GM12874 (cell line): ENCODE measurements at regions not wholly inside any gene's neighbourhood (a gene's known extent, or its start where the extent isn't known, plus 50 kb on each side); places are given as distances from the start of the nearest gene placed in this dataset.

Source experiments
- TF ChIP-seq, protein P1 (sequence below): IDR thresholded peaks from 2 replicates; pipeline ENCODE4 v1.5.1; 2011; ENCODE audit warnings: low read depth, mild to moderate bottlenecking, control low read depth, low read length, moderate library complexity; ENCODE audit not compliant: insufficient read depth

DNA sequence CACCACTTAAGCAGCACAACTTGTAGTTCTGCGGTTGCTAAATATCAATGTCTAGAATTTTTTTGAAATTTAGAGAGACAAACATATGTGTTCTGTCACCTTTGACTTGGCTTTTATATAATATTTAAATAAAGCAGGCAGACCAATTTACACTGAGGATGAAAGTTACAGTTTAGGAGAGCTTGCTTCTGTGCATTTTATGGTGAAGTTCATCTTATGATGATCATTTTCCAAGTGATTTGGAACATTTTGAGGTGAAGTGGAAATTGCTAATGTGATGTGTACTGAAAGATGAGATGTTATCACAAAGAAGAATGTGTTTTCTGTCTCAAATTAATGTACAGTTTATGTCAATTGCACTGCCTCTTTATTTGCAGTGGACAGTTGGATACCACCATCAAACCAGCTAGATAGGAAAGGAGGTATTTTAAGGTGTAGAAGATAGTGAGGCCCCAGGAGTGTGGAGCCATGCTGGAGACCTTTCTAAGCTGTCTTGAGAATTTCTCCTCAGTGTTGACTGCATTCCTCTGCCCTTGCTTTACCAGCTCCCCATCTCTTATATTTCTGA lies 461.9 kb downstream of the UTRN start:
- TF ChIP-seq, protein P1, sequence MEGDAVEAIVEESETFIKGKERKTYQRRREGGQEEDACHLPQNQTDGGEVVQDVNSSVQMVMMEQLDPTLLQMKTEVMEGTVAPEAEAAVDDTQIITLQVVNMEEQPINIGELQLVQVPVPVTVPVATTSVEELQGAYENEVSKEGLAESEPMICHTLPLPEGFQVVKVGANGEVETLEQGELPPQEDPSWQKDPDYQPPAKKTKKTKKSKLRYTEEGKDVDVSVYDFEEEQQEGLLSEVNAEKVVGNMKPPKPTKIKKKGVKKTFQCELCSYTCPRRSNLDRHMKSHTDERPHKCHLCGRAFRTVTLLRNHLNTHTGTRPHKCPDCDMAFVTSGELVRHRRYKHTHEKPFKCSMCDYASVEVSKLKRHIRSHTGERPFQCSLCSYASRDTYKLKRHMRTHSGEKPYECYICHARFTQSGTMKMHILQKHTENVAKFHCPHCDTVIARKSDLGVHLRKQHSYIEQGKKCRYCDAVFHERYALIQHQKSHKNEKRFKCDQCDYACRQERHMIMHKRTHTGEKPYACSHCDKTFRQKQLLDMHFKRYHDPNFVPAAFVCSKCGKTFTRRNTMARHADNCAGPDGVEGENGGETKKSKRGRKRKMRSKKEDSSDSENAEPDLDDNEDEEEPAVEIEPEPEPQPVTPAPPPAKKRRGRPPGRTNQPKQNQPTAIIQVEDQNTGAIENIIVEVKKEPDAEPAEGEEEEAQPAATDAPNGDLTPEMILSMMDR, result no peak

DNA sequence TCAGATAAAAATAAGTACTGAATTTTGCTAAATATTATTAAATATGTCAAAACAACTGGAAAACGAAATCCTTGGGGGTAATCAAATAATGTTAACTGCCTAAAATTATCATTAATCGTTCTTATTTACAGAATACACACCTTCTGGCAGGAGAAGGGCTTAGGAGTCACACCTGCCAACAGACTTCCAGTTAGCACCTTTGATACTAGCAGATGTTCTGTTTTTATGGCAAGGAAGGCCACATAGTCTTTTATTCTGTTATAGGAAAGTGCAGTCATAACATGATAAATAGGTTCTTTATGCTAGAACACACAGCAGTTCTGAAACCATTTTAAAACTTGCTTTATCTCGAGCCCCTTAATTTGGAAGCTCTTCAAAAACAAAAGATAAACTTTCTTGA lies 464.1 kb downstream of the UTRN start:
- TF ChIP-seq, protein P1, result no peak

DNA sequence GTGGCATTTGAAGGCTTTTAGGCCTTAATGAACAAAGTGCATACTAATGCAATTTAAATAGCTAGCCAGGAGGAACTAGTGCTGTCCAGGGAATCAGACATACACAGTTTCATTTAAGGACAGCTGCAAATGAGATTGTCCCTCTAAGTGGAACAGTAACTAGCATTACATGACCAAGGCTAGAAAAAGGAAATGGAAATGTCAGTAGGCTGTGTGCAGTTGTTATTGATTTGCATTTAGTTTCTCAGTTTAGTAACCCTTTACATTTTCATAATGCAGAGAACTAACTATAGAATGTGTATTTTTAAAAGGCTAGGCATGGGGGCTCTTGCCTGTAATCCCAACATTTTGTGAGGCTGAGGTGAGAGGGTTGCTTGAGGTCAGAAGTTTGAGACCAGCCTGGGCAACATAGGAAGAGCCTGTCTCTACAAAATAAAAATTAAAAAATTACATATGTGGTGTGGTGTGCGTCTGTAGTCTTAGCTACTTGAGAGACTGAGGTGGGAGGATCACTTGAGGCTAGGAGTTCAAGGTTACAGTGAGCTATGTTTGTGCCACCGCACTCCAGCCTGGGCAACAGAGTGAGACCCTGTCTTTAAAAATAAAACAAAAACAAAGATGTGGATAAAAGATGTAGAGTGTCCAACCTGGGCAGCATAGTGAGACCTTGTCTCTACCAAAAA lies 468.0 kb downstream of the UTRN start:
- TF ChIP-seq, protein P1, result no peak

DNA sequence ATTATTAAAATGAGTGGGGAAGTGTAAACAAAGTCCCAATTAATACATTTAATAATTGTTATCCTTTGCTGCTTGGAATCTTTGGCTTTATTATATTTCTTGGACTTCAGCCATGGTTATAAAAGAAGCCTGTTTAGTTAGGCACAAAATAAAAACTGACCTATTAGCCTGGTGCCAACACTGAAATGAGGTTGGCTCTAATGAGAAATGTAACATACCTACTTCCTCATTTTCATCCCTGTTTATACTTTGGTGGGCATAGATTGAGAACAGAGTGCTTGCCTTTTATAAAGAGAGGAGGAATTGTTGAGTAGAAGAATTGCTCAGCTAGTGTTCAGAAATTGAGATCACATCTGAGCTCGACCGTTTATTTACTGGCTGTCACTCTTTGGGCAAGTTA lies 471.3 kb downstream of the UTRN start:
- TF ChIP-seq, protein P1, result no peak

DNA sequence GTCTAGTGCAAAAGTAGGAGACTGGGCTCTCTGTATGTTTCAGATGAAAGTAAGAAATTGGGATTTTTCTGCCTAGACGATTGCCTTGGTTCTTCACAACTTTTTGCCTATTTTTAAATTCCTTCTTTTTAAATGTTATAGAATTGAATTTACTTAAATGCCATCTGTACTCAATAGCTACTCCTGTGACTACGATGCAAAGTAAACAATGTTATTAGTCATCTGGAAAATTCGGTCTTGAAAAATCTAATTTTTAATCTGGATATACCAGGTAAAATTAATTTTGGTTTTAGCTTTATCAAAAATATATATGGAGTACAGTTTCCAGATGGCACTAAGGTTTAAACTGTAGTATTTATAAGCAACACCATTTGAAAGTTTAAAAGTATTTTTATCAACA lies 472.2 kb downstream of the UTRN start:
- TF ChIP-seq, protein P1, result no peak

DNA sequence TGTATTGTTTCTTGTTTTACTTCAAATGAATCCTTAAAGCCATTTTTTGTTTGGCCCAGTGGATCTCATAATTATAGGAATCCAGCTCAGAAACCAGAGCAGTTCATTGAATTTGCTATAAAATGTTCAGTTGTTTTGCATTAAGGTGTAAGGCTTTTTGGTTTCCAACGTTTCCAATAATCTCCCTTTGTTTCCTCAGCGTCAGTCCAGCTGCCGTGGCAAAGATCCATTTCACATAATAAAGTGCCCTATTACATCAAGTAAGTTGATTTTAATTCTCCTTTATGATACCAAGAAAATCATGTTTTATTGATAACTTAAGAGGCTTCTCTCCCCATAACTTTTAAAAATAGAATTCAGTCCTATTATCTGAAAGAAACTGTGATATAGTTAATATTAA lies 472.6 kb downstream of the UTRN start:
- TF ChIP-seq, protein P1, result no peak

DNA sequence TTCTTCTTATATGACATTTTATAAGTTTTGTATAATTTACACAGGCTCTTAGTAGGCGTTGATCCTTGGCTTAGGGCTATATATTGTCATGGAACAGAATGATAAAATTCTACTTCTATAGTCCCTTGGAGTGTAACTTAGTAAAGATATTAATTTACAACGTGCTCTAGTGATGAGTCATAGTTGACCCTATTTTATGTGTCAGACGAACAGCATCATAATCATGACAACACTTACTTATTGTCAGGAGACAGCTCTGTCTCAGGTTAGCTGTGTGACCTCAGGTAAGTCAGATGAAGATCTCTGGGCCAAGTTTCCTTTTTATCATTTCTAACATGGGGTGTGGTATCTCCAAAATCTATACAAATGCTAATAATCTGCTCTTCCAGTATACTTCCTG lies 473.5 kb downstream of the UTRN start:
- TF ChIP-seq, protein P1, result no peak
